ENCODE measurements at regions not wholly inside any gene's neighbourhood (a gene's known extent, or its start where the extent isn't known, plus 50 kb on each side); places are given as distances from the start of the nearest gene placed in this dataset.

DNA sequence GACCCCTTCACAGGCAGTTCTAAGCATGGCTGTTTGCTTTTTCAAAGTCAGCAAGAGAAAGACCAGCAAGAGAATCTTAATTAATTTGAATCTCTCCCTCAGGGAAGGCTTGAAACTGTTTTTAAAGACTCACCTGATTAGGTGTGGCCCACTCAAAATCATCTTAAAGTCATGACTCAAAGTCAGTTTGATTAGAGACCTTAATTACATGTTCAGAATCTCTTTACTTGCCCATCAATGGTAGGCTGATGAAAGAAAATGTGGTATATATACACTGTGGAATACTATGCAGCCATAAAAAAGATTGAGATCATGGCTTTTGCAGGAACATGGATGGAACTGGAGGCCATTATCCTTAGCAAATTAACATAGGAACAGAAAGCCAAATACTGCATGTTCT is 247.5 kb upstream of the PRKX start:
- TF ChIP-seq, protein P1, sequence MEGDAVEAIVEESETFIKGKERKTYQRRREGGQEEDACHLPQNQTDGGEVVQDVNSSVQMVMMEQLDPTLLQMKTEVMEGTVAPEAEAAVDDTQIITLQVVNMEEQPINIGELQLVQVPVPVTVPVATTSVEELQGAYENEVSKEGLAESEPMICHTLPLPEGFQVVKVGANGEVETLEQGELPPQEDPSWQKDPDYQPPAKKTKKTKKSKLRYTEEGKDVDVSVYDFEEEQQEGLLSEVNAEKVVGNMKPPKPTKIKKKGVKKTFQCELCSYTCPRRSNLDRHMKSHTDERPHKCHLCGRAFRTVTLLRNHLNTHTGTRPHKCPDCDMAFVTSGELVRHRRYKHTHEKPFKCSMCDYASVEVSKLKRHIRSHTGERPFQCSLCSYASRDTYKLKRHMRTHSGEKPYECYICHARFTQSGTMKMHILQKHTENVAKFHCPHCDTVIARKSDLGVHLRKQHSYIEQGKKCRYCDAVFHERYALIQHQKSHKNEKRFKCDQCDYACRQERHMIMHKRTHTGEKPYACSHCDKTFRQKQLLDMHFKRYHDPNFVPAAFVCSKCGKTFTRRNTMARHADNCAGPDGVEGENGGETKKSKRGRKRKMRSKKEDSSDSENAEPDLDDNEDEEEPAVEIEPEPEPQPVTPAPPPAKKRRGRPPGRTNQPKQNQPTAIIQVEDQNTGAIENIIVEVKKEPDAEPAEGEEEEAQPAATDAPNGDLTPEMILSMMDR (IDR thresholded peaks at IDR 0.05): no peak
- no peak for TF ChIP-seq POLR2A (IDR thresholded peaks at IDR 0.05)

Measured in sigmoid colon (tissue), 3 donors.